ENCODE measurements at regions not wholly inside any gene's neighbourhood (a gene's known extent, or its start where the extent isn't known, plus 50 kb on each side); places are given as distances from the start of the nearest gene placed in this dataset.

DNA sequence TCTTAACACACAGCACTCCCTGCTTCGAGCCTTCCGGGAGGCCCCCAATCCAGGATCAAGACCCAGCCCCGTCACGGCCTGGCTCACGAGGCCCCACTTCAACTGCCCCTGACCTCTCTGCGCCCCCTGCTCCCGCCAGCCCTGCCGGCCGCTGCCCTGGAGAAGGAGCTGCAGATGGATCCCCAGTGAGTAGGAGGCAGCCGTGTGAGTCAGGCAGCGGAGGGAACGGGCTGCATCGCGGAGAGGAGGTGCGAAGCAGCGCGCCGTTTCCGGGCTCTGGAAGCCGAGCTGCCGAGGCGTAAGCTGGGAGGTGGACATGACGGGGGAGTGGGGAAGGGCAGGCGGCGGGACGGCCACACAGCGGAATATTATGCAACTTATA is 133.4 kb downstream of the TPRA1 start:
- TF ChIP-seq, protein P1, sequence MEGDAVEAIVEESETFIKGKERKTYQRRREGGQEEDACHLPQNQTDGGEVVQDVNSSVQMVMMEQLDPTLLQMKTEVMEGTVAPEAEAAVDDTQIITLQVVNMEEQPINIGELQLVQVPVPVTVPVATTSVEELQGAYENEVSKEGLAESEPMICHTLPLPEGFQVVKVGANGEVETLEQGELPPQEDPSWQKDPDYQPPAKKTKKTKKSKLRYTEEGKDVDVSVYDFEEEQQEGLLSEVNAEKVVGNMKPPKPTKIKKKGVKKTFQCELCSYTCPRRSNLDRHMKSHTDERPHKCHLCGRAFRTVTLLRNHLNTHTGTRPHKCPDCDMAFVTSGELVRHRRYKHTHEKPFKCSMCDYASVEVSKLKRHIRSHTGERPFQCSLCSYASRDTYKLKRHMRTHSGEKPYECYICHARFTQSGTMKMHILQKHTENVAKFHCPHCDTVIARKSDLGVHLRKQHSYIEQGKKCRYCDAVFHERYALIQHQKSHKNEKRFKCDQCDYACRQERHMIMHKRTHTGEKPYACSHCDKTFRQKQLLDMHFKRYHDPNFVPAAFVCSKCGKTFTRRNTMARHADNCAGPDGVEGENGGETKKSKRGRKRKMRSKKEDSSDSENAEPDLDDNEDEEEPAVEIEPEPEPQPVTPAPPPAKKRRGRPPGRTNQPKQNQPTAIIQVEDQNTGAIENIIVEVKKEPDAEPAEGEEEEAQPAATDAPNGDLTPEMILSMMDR (IDR thresholded peaks at IDR 0.05; ENCODE audit: low read depth, low read length) = no peak
- no peak for TF ChIP-seq EZH2phosphoT487 (IDR thresholded peaks at IDR 0.05; ENCODE audit: low read depth)
